HCT116 (cell line): ENCODE measurements at regions not wholly inside any gene's neighbourhood (a gene's known extent, or its start where the extent isn't known, plus 50 kb on each side); places are given as distances from the start of the nearest gene placed in this dataset.

ENCODE experiments used
- ATAC-seq: fragments of 200-7000 bp; cut with Tn5 transposase; 2 replicates; pipeline ENCODE4 v1.9.1; 2020; ENCODE audit warnings: mild to moderate bottlenecking, moderate library complexity
- BruUV-seq: library from RNA; stranded (reverse); fragments of 400-500 nt; replicated peaks from 2 replicates; lab custom pipeline; 2021; lab: Mats Ljungman, UMichigan
- CTCF ChIA-PET: fragments of 300-600 bp; sonication (Branson Sonifier 250); formaldehyde crosslinking; loops from one replicate; lab custom pipeline; 2021; ENCODE audit warnings: antibody characterized with exemption; lab: Charles Lee
- POLR2A ChIA-PET: fragments of 300-600, 350-600 bp; sonication (Branson Sonifier 250); formaldehyde crosslinking; loops from one replicate; lab custom pipeline; 2021; ENCODE audit warnings: antibody characterized with exemption; lab: Charles Lee
- RAD21 ChIA-PET, 2 experiments: fragments of 300-600 bp; sonication (Branson Sonifier 250); formaldehyde crosslinking; loops; one replicate each; lab custom pipeline; 2023; ENCODE audit warnings: low total read pairs in 2 of 2; ENCODE audit not compliant: uncharacterized antibody in 2 of 2, unreplicated experiment in 2 of 2, low non-redundant PET in 1 of 2; lab: Charles Lee
- DNase-seq: peaks from one replicate; pipeline ENCODE4 v3.0.0-alpha.2; 2010; ENCODE audit warnings: low read depth, low spot score
- H2AFZ ChIP-seq: fragments of 200-600 bp; shearing (Covaris generic), sonication (generic); 2 replicates; pipeline ENCODE4 v1.6.1; 2017; ENCODE audit warnings: low read depth, mixed run types, mixed read lengths, antibody characterized with exemption, low read length; ENCODE audit not compliant: poor library complexity, severe bottlenecking
- H3K27ac ChIP-seq: 2 replicates; pipeline ENCODE4 v1.5.1; 2012; ENCODE audit warnings: low read depth, low read length
- H3K27me3 ChIP-seq: fragments of 200-600 bp; sonication (generic); 2 replicates; pipeline ENCODE4 v1.6.1; 2016; ENCODE audit warnings: mixed run types, low read length, mixed read lengths; ENCODE audit not compliant: insufficient read depth
- H3K36me3 ChIP-seq, 2 experiments: fragments of 200-500 bp in 1 of 2; fragments of 200-600 bp in 1 of 2; sonication (Bioruptor generic) in 1 of 2; sonication (generic) in 1 of 2; 2 replicates each; pipeline versions ENCODE4 v1.5.1 to v1.6.1; 2014 to 2016; ENCODE audit warnings: low read length in 2 of 2, inconsistent platforms in 1 of 2, mixed read lengths in 1 of 2, mixed run types in 1 of 2; ENCODE audit not compliant: insufficient read depth in 2 of 2, control insufficient read depth in 1 of 2
- H3K4me1 ChIP-seq, 2 experiments: fragments of 200-600 bp in 1 of 2; sonication (generic) in 1 of 2; 2 replicates each; pipeline versions ENCODE4 v1.5.1 to v1.6.1; 2012 to 2017; ENCODE audit warnings: low read length in 2 of 2, inconsistent platforms in 1 of 2, mild to moderate bottlenecking in 1 of 2, mixed read lengths in 1 of 2, mixed run types in 1 of 2, moderate library complexity in 1 of 2; ENCODE audit not compliant: insufficient read depth in 2 of 2, control insufficient read depth in 1 of 2
- H3K4me2 ChIP-seq: fragments of 200-600 bp; sonication (generic); 2 replicates; pipeline ENCODE4 v1.6.1; 2017; ENCODE audit warnings: mixed run types, low read length, mixed read lengths
- H3K4me3 ChIP-seq, 2 experiments: fragments of 200-600 bp in 1 of 2; sonication (generic) in 1 of 2; replicated peaks in 1 of 2; 2 replicates each; pipeline ENCODE4 v1.5.1; 2011 to 2016; ENCODE audit warnings: low read length in 2 of 2, control low read depth in 1 of 2, low read depth in 1 of 2, mild to moderate bottlenecking in 1 of 2, mixed read lengths in 1 of 2, mixed run types in 1 of 2
- H3K79me2 ChIP-seq: fragments of 200-600 bp; sonication (generic); 2 replicates; pipeline ENCODE4 v1.6.1; 2017; ENCODE audit warnings: mild to moderate bottlenecking, mixed run types, low read length, moderate library complexity, mixed read lengths; ENCODE audit not compliant: insufficient read depth
- H3K9ac ChIP-seq: fragments of 200-600 bp; sonication (generic); 2 replicates; pipeline ENCODE4 v1.6.1; 2016; ENCODE audit warnings: low read length, mixed read lengths
- H3K9me2 ChIP-seq: fragments of 200-600 bp; sonication (generic), shearing (Covaris generic); 2 replicates; pipeline ENCODE4 v1.6.1; 2017; ENCODE audit warnings: mixed run types, mild to moderate bottlenecking, moderate library complexity; ENCODE audit not compliant: insufficient read depth
- H3K9me3 ChIP-seq, 2 experiments: fragments of 200-500 bp in 1 of 2; fragments of 200-600 bp in 1 of 2; sonication (Bioruptor generic) in 1 of 2; sonication (generic) in 1 of 2; 2 replicates each; pipeline ENCODE4 v1.6.1; 2014 to 2017; ENCODE audit warnings: low read length in 2 of 2, mixed read lengths in 2 of 2, inconsistent platforms in 1 of 2, low read depth in 1 of 2, mild to moderate bottlenecking in 1 of 2, mixed run types in 1 of 2, moderate library complexity in 1 of 2; ENCODE audit not compliant: control insufficient read depth in 1 of 2, insufficient read depth in 1 of 2
- H4K20me1 ChIP-seq: fragments of 200-600 bp; sonication (generic), shearing (Covaris generic); 2 replicates; pipeline ENCODE4 v1.6.1; 2017; ENCODE audit warnings: mixed run types, mild to moderate bottlenecking, moderate library complexity; ENCODE audit not compliant: insufficient read depth
- CBX3 ChIP-seq: IDR thresholded peaks from 2 replicates; pipeline ENCODE4 v1.6.1; 2012; ENCODE audit warnings: low read depth
- CEBPB ChIP-seq: IDR thresholded peaks from 2 replicates; pipeline ENCODE4 v1.6.1; 2012; ENCODE audit warnings: low read depth
- CTCF ChIP-seq, 3 experiments: fragments of 200-600 bp in 1 of 3; sonication (generic) in 1 of 3; IDR thresholded peaks in 2 of 3; conservative IDR thresholded peaks in 1 of 3; 2 replicates each; pipeline ENCODE4 v1.5.1; 2012 to 2017; ENCODE audit warnings: low read depth in 2 of 3, low read length in 2 of 3, antibody characterized with exemption in 1 of 3, borderline replicate concordance in 1 of 3, control low read depth in 1 of 3, mild to moderate bottlenecking in 1 of 3, mixed read lengths in 1 of 3, mixed run types in 1 of 3, moderate library complexity in 1 of 3; ENCODE audit not compliant: insufficient read depth in 1 of 3
- ELF1 ChIP-seq: IDR thresholded peaks from 2 replicates; pipeline ENCODE4 v1.6.1; 2012; ENCODE audit warnings: low read depth, borderline replicate concordance
- POLR2AphosphoS5 ChIP-seq: IDR thresholded peaks from 2 replicates; pipeline ENCODE4 v1.6.1; 2011; ENCODE audit warnings: mild to moderate bottlenecking, low read depth, low read length, moderate library complexity
- RAD21 ChIP-seq: IDR thresholded peaks from 2 replicates; pipeline ENCODE4 v1.6.1; 2012; ENCODE audit warnings: low read depth, mild to moderate bottlenecking
- SP1 ChIP-seq: IDR thresholded peaks from 2 replicates; pipeline ENCODE4 v1.6.1; 2012; ENCODE audit warnings: low read depth
- SRF ChIP-seq: IDR thresholded peaks from 2 replicates; pipeline ENCODE4 v1.6.1; 2012; ENCODE audit warnings: low read depth
- TCF7L2 ChIP-seq: IDR thresholded peaks from 2 replicates; pipeline ENCODE4 v1.7.0; 2011; ENCODE audit warnings: borderline replicate concordance, inconsistent platforms; ENCODE audit not compliant: insufficient read depth, insufficient read length; ENCODE audit errors: extremely low read depth
- ZBTB33 ChIP-seq: IDR thresholded peaks from 2 replicates; pipeline ENCODE4 v1.6.1; 2011; ENCODE audit warnings: mild to moderate bottlenecking, low read length, moderate library complexity; ENCODE audit not compliant: insufficient replicate concordance; ENCODE audit errors: extremely low read depth
- ZFX ChIP-seq: fragments of 450-650 bp; IDR thresholded peaks from 2 replicates; pipeline ENCODE4 v1.6.1; 2017
- intact Hi-C: fragments of 100-400 bp; cut with micrococcal nuclease; formaldehyde crosslinking; loops from 2 replicates; pipeline ENCODE4 v1.10.0; 2022

GRCh38 chr5:112528928-112529327 lies 109.9 kb upstream of the EPB41L4A start:
- Histone ChIP-seq H3K9me2 (no peaks in the 10 kb centered on the region), H4K20me1 (no peaks in the 10 kb centered on the region), H2AFZ (no peak overlapping the region), H3K4me1 (peaks cover 0 to 8% of the 10 kb centered on the region in 2 experiments; a peak in 1 of 4 replicates), H3K4me3 (no peak overlapping the region), H3K9ac (no peak overlapping the region), H3K27me3 (no peaks in the 10 kb centered on the region), H3K4me2 (no peak overlapping the region), H3K79me2 (no peaks in the 10 kb centered on the region), H3K27ac (no peak overlapping the region), H3K36me3 (no peaks in the 10 kb centered on the region), H3K9me3 (no peaks in the 10 kb centered on the region)
- DNase-seq (no peak), ATAC-seq (no peak)
- intact Hi-C loops, result loop anchor here (2.0 to 10.0 kb wide), 2 partner anchors 314 to 354 kb away; no protein-coding TSS in a partner anchor
- TF ChIP-seq ELF1 (no peak), POLR2AphosphoS5 (no peak), SRF (no peak), ZFX (no peak), RAD21 (no peak), TCF7L2 (no peak), ZBTB33 (no peak), SP1 (no peak), CTCF (IDR thresholded peaks at IDR 0.05 in 2 of 3, conservative IDR thresholded peaks at IDR 0.05 in 1 of 3; ENCODE audit: borderline replicate concordance in 1 of 3, insufficient read depth in 1 of 3, low read depth in 2 of 3, low read length in 2 of 3) (no peak), CEBPB (no peak), CBX3 (no peak)
- ChIA-PET POLR2A (interaction anchor here (0.6 kb wide), 1 partner anchor 578 kb away, joined by 6 read pairs; no protein-coding TSS in a partner anchor), CTCF (interaction anchor here (0.9 to 1.5 kb wide), 3 partner anchors 17 to 353 kb away, joined by 3 to 5 read pairs (median 3); no protein-coding TSS in a partner anchor), RAD21 (no interaction called here)
- BruUV-seq, result no TSS peak
